DND-41 (cell line): ENCODE measurements at regions not wholly inside any gene's neighbourhood (a gene's known extent, or its start where the extent isn't known, plus 50 kb on each side); places are given as distances from the start of the nearest gene placed in this dataset.
"Not testable (repeated sequence)": the region's sequence is repeated elsewhere in the genome, so short reads cannot be mapped to it uniquely, and the experiment has no call there.

Experiments used
- CTCF ChIP-seq: IDR thresholded peaks from 2 replicates; pipeline ENCODE4 v1.5.1; 2012; ENCODE audit warnings: borderline replicate concordance, low read length, moderate library complexity, mild to moderate bottlenecking; ENCODE audit not compliant: poor library complexity, severe bottlenecking; ENCODE audit errors: extremely low read depth
- EZH2 ChIP-seq: IDR thresholded peaks from 3 replicates; pipeline ENCODE4 v1.6.1; 2012; ENCODE audit warnings: borderline replicate concordance, low read depth, mild to moderate bottlenecking, moderate library complexity, low read length, inconsistent platforms; ENCODE audit not compliant: severe bottlenecking

GRCh38 chr19:28116379-28116778, 1096.6 kb downstream of the UQCRFS1 start:
- TF ChIP-seq CTCF, EZH2: not testable (repeated sequence)
